Endothelial cell of umbilical vein (primary cell): ENCODE measurements at regions not wholly inside any gene's neighbourhood (a gene's known extent, or its start where the extent isn't known, plus 50 kb on each side); places are given as distances from the start of the nearest gene placed in this dataset.

Source experiments
- BruUV-seq: library from RNA; stranded (reverse); fragments of 400-500 nt; replicated peaks from 2 replicates; lab custom pipeline; 2021; lab: Mats Ljungman, UMichigan
- CTCF ChIA-PET: fragments of 300-600, 350-600 bp; sonication (Branson Sonifier 250); formaldehyde crosslinking; loops from one replicate; lab custom pipeline; 2021; ENCODE audit warnings: antibody characterized with exemption, inconsistent platforms; lab: Charles Lee
- POLR2A ChIA-PET: fragments of 300-600, 350-600 bp; sonication (Branson Sonifier 250); formaldehyde crosslinking; loops from one replicate; lab custom pipeline; 2021; ENCODE audit warnings: antibody characterized with exemption, inconsistent platforms; lab: Charles Lee
- DNase-seq: peaks from one replicate; pipeline ENCODE4 v3.0.0-alpha.2; 2011; ENCODE audit warnings: low read depth, low spot score
- FAIRE-seq: peaks from 2 replicates; lab custom pipeline; 2011; peaks lifted over from hg19 to GRCh38; lab: Jason Lieb, UNC
- H2AFZ ChIP-seq: 2 replicates; pipeline ENCODE4 v1.6.0; 2012; ENCODE audit warnings: low read depth, low read length, control low read depth, inconsistent platforms
- H3K27ac ChIP-seq: 2 replicates; pipeline ENCODE4 v1.5.1; 2011; ENCODE audit warnings: low read depth, mild to moderate bottlenecking, control low read depth, low read length, moderate library complexity; ENCODE audit not compliant: insufficient read depth
- H3K27me3 ChIP-seq, 2 experiments: 2 replicates each; pipeline versions ENCODE4 v1.6.0 to v1.6.1; 2011; ENCODE audit warnings: low read length in 2 of 2, mixed read lengths in 1 of 2; ENCODE audit not compliant: control insufficient read depth in 2 of 2, insufficient read depth in 2 of 2
- H3K36me3 ChIP-seq, 2 experiments: 2 replicates in 1 of 2; 3 replicates in 1 of 2; pipeline ENCODE4 v1.5.1; 2011; ENCODE audit warnings: low read length in 2 of 2, mild to moderate bottlenecking in 1 of 2, moderate library complexity in 1 of 2; ENCODE audit not compliant: control insufficient read depth in 2 of 2, insufficient read depth in 2 of 2; ENCODE audit errors: extremely low read depth in 1 of 2
- H3K4me1 ChIP-seq: 3 replicates; pipeline ENCODE4 v1.5.1; 2011; ENCODE audit warnings: mild to moderate bottlenecking, low read length; ENCODE audit not compliant: control insufficient read depth, insufficient read depth; ENCODE audit errors: extremely low read depth
- H3K4me2 ChIP-seq: 2 replicates; pipeline ENCODE4 v1.6.1; 2011; ENCODE audit warnings: low read length, control low read depth, mixed read lengths; ENCODE audit not compliant: insufficient read depth
- H3K4me3 ChIP-seq, 3 experiments: fragments of 200-600 bp in 1 of 3; sonication (generic), shearing (Covaris generic) in 1 of 3; replicated peaks in 1 of 3; 2 replicates each; pipeline ENCODE4 v1.5.1; 2011 to 2016; ENCODE audit warnings: control low read depth in 3 of 3, low read length in 3 of 3, mild to moderate bottlenecking in 2 of 3, inconsistent platforms in 1 of 3, low read depth in 1 of 3, moderate library complexity in 1 of 3; ENCODE audit not compliant: insufficient read depth in 1 of 3
- H3K79me2 ChIP-seq: 2 replicates; pipeline ENCODE4 v1.6.0; 2012; ENCODE audit warnings: low read length, inconsistent platforms; ENCODE audit not compliant: control insufficient read depth, insufficient read depth
- H3K9ac ChIP-seq: replicated peaks from 2 replicates; pipeline ENCODE3; 2011; ENCODE audit warnings: low read length, control low read depth; ENCODE audit not compliant: insufficient read depth; ENCODE audit errors: extremely low read depth
- H3K9me1 ChIP-seq: replicated peaks from 3 replicates; pipeline ENCODE4 v1.6.0; 2011; ENCODE audit warnings: mild to moderate bottlenecking, low read length; ENCODE audit not compliant: control insufficient read depth, insufficient read depth; ENCODE audit errors: extremely low read depth
- H3K9me3 ChIP-seq: replicated peaks from 2 replicates; pipeline ENCODE4 v1.5.1; 2012; ENCODE audit warnings: low read length, inconsistent platforms; ENCODE audit not compliant: control insufficient read depth, insufficient read depth
- H4K20me1 ChIP-seq: replicated peaks from 2 replicates; pipeline ENCODE3; 2011; ENCODE audit warnings: mild to moderate bottlenecking, low read length; ENCODE audit not compliant: control insufficient read depth, insufficient read depth; ENCODE audit errors: extremely low read depth
- EZH2 ChIP-seq: IDR thresholded peaks from 2 replicates; pipeline ENCODE4 v1.6.1; 2012; ENCODE audit warnings: borderline replicate concordance, low read depth, mild to moderate bottlenecking, moderate library complexity, low read length, inconsistent platforms; ENCODE audit not compliant: severe bottlenecking
- FOS ChIP-seq: IDR thresholded peaks from 2 replicates; pipeline ENCODE4 v1.6.1; 2011; ENCODE audit warnings: mild to moderate bottlenecking, low read length, moderate library complexity, borderline replicate concordance; ENCODE audit not compliant: insufficient read depth
- GATA2 ChIP-seq: IDR thresholded peaks from 2 replicates; pipeline ENCODE4 v1.7.0; 2011; ENCODE audit warnings: low read depth, mild to moderate bottlenecking, moderate library complexity, mixed read lengths, low read length; ENCODE audit not compliant: insufficient read length, insufficient read depth
- JUN ChIP-seq: IDR thresholded peaks from 2 replicates; pipeline ENCODE4 v1.6.1; 2011; ENCODE audit warnings: borderline replicate concordance, low read depth; ENCODE audit not compliant: insufficient read length, insufficient read depth
- MAX ChIP-seq: IDR thresholded peaks from 2 replicates; pipeline ENCODE4 v1.6.1; 2011; ENCODE audit not compliant: insufficient read depth, insufficient read length
- MYC ChIP-seq: IDR thresholded peaks from one replicate; pipeline ENCODE4 v1.6.1; 2011; ENCODE audit warnings: mild to moderate bottlenecking, low read depth, low read length
- POLR2A ChIP-seq: IDR thresholded peaks from 2 replicates; pipeline ENCODE4 v1.6.1; 2012; ENCODE audit warnings: low read depth, mild to moderate bottlenecking, control low read depth, low read length
- POLR2AphosphoS5 ChIP-seq: IDR thresholded peaks from 2 replicates; pipeline ENCODE4 v1.6.1; 2012; ENCODE audit warnings: low read depth, mild to moderate bottlenecking, control low read depth, low read length, moderate library complexity; ENCODE audit not compliant: insufficient read depth
- dilution Hi-C: fragments of 300-500 bp; cut with MboI; formaldehyde crosslinking; loops from one replicate; pipeline ENCODE4 v1.15.0; 2019; ENCODE audit warnings: low sequenced_read_pairs; ENCODE audit not compliant: extremely low pct_ligation_motif_present
- intact Hi-C: fragments of 100-400 bp; cut with micrococcal nuclease; formaldehyde crosslinking; loops from one replicate; pipeline ENCODE4 v1.10.0; 2022
- TF ChIP-seq, protein P1 (sequence below), 2 donors: IDR thresholded peaks; 1 replicate in 1 of 2; 2 replicates in 1 of 2; pipeline ENCODE4 v1.5.1; 2011; ENCODE audit warnings: low read length in 2 of 2, mild to moderate bottlenecking in 2 of 2, moderate library complexity in 2 of 2, control low read depth in 1 of 2, inconsistent platforms in 1 of 2, low read depth in 1 of 2; ENCODE audit not compliant: insufficient read depth in 1 of 2; ENCODE audit errors: extremely low read depth in 1 of 2

DNA sequence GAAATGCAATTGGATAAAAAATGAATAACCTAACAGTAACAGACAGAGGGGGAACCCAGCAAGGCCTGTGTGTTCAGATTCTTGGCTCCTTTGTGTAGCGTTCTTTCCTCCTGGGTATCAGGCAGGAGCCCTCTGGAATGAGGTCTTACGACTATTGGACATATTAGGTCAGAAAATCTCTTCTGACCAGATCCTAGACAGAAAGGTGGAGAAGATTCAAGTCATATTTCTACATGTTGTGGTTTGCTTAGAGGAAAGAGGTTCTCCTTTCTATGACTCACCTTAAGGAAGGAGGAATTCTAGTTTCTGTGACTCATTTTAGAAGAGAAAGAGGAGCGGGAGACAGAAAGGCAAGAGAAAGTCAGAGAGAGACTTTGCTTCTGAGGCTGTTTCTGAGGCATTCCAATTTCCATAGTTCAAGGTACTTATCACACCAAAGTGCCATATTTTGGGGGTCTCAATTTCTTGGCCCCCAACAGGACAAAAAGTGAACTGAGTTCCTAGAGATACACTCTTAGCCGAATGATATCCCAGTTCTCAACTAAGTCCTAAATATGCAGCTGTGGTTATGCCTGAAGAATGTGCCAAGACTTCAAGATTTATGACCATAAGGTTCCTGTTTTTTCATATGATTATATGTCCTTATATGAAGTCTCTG lies 618.6 kb downstream of the ZEB2 start:
- BruUV-seq = TSS peak; percentile 52
- ChIA-PET POLR2A (no interaction called here), CTCF (no interaction called here)
- H3K9me1 ChIP-seq = no peaks in the 10 kb centered on the region
- peak overlapping the region; percentile 44 for H3K27ac ChIP-seq
- peaks cover 16% of the 10 kb centered on the region for H3K4me1 ChIP-seq
- DNase-seq (peak; percentile 70), FAIRE-seq (peak; percentile 64)
- TF ChIP-seq EZH2 = no peak
- no peak for TF ChIP-seq GATA2
- TF ChIP-seq, protein P1, sequence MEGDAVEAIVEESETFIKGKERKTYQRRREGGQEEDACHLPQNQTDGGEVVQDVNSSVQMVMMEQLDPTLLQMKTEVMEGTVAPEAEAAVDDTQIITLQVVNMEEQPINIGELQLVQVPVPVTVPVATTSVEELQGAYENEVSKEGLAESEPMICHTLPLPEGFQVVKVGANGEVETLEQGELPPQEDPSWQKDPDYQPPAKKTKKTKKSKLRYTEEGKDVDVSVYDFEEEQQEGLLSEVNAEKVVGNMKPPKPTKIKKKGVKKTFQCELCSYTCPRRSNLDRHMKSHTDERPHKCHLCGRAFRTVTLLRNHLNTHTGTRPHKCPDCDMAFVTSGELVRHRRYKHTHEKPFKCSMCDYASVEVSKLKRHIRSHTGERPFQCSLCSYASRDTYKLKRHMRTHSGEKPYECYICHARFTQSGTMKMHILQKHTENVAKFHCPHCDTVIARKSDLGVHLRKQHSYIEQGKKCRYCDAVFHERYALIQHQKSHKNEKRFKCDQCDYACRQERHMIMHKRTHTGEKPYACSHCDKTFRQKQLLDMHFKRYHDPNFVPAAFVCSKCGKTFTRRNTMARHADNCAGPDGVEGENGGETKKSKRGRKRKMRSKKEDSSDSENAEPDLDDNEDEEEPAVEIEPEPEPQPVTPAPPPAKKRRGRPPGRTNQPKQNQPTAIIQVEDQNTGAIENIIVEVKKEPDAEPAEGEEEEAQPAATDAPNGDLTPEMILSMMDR (IDR thresholded peaks at IDR 0.05; ENCODE audit: extremely low read depth in 1 of 2, insufficient read depth in 1 of 2, low read depth in 1 of 2, low read length in 2 of 2) = no peak
- peak; percentile 81 for TF ChIP-seq JUN
- no peak for TF ChIP-seq MAX
- no peak for TF ChIP-seq MYC
- TF ChIP-seq POLR2AphosphoS5 = no peak
- TF ChIP-seq FOS = peak; percentile 79
- TF ChIP-seq POLR2A = no peak
- no peaks in the 10 kb centered on the region for H3K79me2 ChIP-seq
- H3K27me3 ChIP-seq = no peaks in the 10 kb centered on the region
- intact Hi-C loops (no loop called here), dilution Hi-C loops (no loop called here)
- peak overlapping the region; percentile 67 for H3K4me2 ChIP-seq
- no peak overlapping the region for H3K9ac ChIP-seq
- H2AFZ ChIP-seq = peak overlapping the region; percentile 48
- H3K36me3 ChIP-seq = no peaks in the 10 kb centered on the region
- H3K9me3 ChIP-seq = no peaks in the 10 kb centered on the region
- peak overlapping the region in 1 of 3 experiments; percentile 5 for H3K4me3 ChIP-seq
- H4K20me1 ChIP-seq = no peaks in the 10 kb centered on the region
